ENCODE measurements at regions not wholly inside any gene's neighbourhood (a gene's known extent, or its start where the extent isn't known, plus 50 kb on each side); places are given as distances from the start of the nearest gene placed in this dataset.

- TF ChIP-seq POLR2A (IDR thresholded peaks at IDR 0.05) (no peak), CTCF (IDR thresholded peaks at IDR 0.05) (no peak), EP300 (IDR thresholded peaks at IDR 0.05; ENCODE audit: low read depth) (no peak), POLR2AphosphoS5 (IDR thresholded peaks at IDR 0.05) (no peak)
Measured at GRCh38 chr3:135849827-135850226, 115.7 kb upstream of the PPP2R3A start.
